ENCODE measurements at regions not wholly inside any gene's neighbourhood (a gene's known extent, or its start where the extent isn't known, plus 50 kb on each side); places are given as distances from the start of the nearest gene placed in this dataset.

DNA sequence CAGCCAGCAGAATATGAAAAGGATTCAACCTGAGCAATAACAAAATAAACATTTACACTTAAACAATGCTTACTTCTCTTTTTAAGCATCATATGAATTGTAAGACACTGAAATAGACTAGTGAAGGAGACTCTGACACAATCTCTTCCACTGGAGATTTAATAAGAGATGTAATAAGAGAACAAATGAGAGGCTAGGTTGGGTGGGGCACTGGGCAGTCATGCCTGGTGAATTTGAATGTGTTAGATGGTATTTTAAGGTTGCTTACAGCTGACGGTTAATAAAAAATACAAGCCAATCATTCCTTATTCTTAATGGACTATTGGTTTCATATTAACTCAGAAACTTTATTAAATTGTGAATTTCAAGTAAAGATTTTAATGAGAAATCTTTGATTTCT lies 105.9 kb upstream of the TARS1 start:
- Histone ChIP-seq H3K9me3 (no peaks in the 10 kb centered on the region), H3K27me3 (no peaks in the 10 kb centered on the region), H3K4me1 (no peaks in the 10 kb centered on the region), H3K36me3 (no peaks in the 10 kb centered on the region), H3K4me3 (ENCODE audit: low read depth, low read length) (no peak overlapping the region)
- TF ChIP-seq, protein P1, sequence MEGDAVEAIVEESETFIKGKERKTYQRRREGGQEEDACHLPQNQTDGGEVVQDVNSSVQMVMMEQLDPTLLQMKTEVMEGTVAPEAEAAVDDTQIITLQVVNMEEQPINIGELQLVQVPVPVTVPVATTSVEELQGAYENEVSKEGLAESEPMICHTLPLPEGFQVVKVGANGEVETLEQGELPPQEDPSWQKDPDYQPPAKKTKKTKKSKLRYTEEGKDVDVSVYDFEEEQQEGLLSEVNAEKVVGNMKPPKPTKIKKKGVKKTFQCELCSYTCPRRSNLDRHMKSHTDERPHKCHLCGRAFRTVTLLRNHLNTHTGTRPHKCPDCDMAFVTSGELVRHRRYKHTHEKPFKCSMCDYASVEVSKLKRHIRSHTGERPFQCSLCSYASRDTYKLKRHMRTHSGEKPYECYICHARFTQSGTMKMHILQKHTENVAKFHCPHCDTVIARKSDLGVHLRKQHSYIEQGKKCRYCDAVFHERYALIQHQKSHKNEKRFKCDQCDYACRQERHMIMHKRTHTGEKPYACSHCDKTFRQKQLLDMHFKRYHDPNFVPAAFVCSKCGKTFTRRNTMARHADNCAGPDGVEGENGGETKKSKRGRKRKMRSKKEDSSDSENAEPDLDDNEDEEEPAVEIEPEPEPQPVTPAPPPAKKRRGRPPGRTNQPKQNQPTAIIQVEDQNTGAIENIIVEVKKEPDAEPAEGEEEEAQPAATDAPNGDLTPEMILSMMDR (IDR thresholded peaks at IDR 0.05; ENCODE audit: low read depth, low read length): no peak
- no peak for DNase-seq

DNA sequence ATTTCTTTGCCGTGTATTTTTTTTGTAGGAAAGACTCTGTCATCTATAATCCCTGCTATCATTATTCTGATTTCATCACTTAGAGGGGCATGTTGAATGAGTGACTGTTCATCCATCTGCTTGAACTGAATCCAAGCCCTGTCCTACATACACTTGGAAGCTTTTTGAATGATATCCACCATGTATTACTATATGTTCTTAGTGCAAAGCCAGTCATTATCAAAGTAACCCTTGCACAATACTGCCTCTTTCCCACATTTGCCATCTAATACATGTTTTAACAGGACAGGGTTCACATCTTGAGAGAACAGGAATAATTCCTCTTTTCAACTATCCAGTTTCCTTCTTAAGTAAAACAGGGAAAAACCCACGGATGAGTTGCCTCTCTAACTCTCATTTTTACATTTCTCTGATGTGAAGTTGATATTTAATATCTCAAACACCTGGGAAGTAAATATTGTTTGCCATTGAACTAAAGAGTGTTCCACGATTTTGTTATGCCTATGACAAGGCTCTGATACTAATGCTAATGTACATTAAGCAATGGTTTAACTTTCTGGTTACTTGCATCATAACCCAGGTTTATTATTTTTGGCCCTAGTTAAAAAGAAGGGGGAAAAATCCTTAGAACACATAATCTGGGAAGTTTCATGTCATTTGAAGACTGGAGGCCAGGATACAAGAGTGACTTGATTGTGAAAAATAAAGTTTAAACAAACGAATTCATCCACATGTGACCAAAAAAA lies 103.7 kb upstream of the TARS1 start:
- no peaks in the 10 kb centered on the region for H3K27me3 ChIP-seq
- TF ChIP-seq, protein P1 (IDR thresholded peaks at IDR 0.05; ENCODE audit: low read depth, low read length): no peak
- H3K36me3 ChIP-seq: no peaks in the 10 kb centered on the region
- no peaks in the 10 kb centered on the region for H3K9me3 ChIP-seq
- H3K4me1 ChIP-seq: no peaks in the 10 kb centered on the region
- no peak for DNase-seq
- H3K4me3 ChIP-seq (ENCODE audit: low read depth, low read length): no peak overlapping the region

DNA sequence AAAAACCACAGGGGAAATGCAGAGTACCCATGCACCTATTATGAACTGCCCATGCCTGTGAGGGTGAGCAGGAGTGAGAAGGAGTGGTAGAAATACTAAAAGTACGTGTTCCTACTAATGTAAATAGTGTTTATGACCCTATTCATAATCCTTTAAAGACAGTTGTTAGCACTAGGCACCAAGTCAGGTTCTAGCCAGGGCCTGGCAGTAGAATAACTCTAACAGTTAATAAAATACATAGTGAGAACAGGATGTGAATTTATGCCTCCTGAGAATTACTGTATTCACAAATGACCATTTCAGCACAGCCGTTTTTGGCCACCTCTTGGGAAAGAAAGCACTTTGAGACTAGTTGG lies 103.2 kb upstream of the TARS1 start:
- H3K9me3 ChIP-seq: no peaks in the 10 kb centered on the region
- no peak overlapping the region for H3K4me3 ChIP-seq (ENCODE audit: low read depth, low read length)
- H3K27me3 ChIP-seq: no peaks in the 10 kb centered on the region
- DNase-seq: no peak
- H3K4me1 ChIP-seq: no peaks in the 10 kb centered on the region
- no peaks in the 10 kb centered on the region for H3K36me3 ChIP-seq
- TF ChIP-seq, protein P1 (IDR thresholded peaks at IDR 0.05; ENCODE audit: low read depth, low read length): no peak

DNA sequence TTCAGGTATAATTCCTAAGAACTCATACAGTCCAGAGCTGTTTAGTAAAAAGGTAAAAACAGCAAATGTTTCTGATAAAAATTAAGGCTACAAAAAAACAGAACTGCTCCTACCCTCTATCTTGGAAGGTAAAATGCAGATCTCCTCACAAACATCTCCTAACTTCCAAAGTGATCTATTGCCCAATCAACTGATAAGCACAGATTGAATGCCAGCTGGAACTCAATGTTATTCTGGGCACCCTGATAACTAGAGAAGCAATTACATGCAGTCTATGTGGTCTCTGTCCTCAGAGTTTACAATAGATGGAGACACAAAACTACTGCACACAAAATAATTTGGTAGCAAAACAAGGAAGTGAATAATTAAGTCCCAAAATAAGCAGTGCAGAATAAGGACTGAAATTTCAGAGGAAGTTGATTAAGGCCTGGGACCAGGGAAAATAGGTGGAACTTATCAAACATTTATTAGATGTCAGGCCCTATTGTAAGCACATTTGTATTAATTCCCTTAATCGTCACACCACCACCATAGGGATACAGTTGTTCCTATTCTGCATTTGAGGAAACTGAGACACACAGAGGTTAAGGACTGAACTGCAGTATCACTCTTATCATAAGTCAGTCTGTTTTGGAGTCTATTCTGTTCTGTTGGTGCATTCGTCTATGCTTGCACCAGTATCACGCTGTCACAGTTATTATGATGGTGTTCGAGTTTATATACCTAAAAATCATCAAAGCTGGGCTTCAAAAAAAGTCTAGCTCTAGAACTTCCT lies 102.2 kb upstream of the TARS1 start:
- TF ChIP-seq, protein P1 (IDR thresholded peaks at IDR 0.05; ENCODE audit: low read depth, low read length): no peak
- H3K9me3 ChIP-seq: no peaks in the 10 kb centered on the region
- H3K36me3 ChIP-seq: no peaks in the 10 kb centered on the region
- H3K27me3 ChIP-seq: no peaks in the 10 kb centered on the region
- no peak for DNase-seq
- H3K4me1 ChIP-seq: no peaks in the 10 kb centered on the region
- H3K4me3 ChIP-seq (ENCODE audit: low read depth, low read length): no peak overlapping the region

DNA sequence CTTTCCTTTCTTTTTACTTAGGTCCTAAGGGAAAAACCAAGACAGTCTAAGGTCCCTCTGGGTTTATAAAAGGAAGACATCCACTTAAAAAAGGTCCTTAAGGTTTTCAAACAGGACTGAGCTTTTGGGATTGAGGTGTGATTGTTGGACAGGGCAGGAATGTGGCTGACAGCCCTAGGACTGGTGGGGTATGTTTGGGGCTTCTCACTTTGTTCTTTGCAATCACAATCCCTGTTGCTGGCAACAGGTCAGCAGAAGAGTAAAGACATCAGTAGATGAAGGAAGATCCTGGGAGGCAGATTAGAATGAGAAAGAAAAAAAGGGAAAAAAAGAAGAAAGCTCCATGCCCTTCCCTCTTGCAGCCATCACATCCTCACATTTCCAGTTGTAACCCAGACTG lies 101.4 kb upstream of the TARS1 start:
- H3K36me3 ChIP-seq: no peaks in the 10 kb centered on the region
- no peaks in the 10 kb centered on the region for H3K27me3 ChIP-seq
- H3K4me1 ChIP-seq: no peaks in the 10 kb centered on the region
- no peak for DNase-seq
- TF ChIP-seq, protein P1 (IDR thresholded peaks at IDR 0.05; ENCODE audit: low read depth, low read length): no peak
- no peak overlapping the region for H3K4me3 ChIP-seq (ENCODE audit: low read depth, low read length)
- H3K9me3 ChIP-seq: no peaks in the 10 kb centered on the region

DNA sequence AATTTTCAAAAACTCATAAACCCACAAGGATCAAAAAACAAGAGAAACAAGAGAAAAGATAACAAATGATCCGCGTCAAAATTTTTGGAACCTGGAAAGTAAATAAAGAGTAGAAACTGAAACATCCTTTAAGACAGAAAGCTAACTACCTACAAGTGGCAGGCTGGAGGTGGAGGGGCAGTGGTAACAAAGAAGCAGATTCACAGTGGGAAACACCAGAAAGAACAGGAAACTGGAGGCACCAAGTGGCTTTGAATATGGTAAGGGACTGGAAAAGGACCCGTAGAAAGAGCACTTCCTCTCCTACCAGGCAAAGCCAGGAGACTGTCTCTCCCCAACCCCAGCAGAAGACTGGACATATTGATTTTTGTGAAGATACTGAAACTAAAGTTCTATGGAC lies 100.6 kb upstream of the TARS1 start:
- no peak for DNase-seq
- Histone ChIP-seq H3K9me3 (no peaks in the 10 kb centered on the region), H3K27me3 (no peaks in the 10 kb centered on the region), H3K36me3 (no peaks in the 10 kb centered on the region), H3K4me1 (no peaks in the 10 kb centered on the region), H3K4me3 (ENCODE audit: low read depth, low read length) (no peak overlapping the region)
- TF ChIP-seq, protein P1 (IDR thresholded peaks at IDR 0.05; ENCODE audit: low read depth, low read length): no peak
